Limb (tissue), 2 donors: ENCODE measurements at regions not wholly inside any gene's neighbourhood (a gene's known extent, or its start where the extent isn't known, plus 50 kb on each side); places are given as distances from the start of the nearest gene placed in this dataset.
"Not testable (repeated sequence)": the region's sequence is repeated elsewhere in the genome, so short reads cannot be mapped to it uniquely, and the experiment has no call there.

Experiments used
- DNase-seq, 2 donors: peaks; one replicate each; pipeline ENCODE4 v3.0.0-alpha.2; 2016; ENCODE audit errors: extremely low spot score in 2 of 2

DNA sequence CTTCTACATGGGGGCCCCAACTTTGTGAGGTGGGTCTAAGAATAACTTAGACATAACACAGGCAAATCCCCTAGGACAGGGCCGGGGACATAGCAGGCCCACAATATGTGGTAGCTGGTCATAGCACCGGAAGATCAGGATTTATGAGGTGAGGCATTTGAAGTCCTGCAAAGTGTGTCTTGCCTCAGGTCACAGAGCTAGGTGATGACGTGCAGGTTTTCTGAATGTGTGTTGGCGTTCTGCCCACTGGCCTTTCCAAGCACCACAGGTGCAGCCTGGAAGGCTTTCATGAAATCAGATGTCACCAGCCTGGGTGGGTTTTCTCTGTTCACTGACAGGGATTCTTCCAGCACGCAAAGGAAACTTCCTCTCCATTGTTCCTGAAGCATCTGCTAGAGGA is 119.1 kb downstream of the LRATD1 start:
- no peak for DNase-seq

GRCh38 chr2:14752295-14752694 is 119.8 kb downstream of the LRATD1 start:
- no peak for DNase-seq

DNA sequence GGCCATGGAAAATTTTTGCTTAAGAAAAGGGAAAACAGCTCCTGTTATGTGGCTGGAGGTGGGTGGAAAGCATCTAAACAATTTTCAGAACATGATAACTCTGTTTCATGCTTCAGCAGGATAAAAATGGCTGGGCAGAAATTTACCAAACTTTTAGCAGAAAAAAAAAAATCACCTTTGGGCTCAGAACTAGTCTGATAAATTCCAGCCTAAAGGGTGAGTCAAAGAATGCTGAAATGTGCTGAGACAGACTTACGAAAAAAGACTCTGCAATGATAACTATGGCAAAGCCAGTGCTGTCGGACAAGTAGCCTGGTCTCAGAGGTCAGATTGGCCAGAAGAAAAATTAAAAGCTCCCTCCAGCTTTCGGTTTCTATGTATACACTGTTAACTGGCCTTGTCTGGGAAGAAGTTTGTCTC is 123.6 kb downstream of the LRATD1 start:
- DNase-seq = no peak

DNA sequence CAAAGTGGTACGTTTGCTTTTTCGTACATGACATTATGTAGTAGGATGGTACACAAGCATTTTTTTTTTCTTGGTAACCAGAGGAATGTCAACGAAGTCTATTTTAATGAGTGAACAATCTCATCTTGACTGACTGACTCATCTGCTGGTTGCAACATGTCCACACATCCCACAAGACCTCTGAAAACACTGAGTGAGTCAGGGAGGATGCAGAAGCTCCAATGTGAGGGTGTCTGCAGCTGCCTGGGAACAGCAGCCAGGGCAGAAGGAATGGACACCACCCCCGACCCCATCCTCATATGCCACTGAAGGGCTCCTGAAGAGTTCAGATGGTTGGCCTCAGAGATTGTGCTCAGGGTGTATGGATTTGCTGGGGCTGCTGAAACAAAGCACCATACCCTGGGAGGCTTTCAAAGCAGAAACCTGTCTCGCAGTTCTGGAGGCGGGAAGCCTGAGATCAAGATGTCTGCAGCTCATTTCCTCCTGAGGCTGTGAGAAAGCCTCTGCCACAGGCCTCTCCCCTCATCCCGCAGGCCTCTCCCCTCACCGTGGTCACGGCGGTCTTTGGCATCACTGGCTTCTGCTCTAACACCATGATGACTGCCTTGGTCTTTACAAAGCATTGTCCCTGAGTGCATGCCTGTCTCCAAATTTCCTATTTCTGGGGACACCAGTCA is 124.6 kb downstream of the LRATD1 start:
- no peak for DNase-seq

- DNase-seq = no peak
These were observed 126.6 kb downstream of the LRATD1 start for GRCh38 chr2:14759082-14759481.

DNA sequence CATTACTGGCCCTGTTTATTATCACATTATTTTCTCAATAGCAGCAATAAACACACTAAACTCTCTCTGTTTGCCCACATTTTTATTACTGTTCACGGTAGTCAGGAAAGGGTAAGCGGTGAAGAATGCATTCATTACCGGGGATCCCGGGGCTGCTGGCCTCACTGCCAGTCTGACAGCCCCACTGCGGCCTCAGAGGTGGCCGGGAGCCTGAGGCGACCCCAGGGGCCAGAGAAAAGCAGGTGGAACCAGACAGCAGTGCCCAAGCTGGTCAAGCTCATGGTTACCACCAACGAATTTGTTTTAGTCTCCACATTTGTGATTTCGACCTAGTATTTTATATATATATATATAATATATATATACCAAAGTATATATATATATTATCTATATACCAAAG is 127.7 kb downstream of the LRATD1 start:
- no peak for DNase-seq

DNA sequence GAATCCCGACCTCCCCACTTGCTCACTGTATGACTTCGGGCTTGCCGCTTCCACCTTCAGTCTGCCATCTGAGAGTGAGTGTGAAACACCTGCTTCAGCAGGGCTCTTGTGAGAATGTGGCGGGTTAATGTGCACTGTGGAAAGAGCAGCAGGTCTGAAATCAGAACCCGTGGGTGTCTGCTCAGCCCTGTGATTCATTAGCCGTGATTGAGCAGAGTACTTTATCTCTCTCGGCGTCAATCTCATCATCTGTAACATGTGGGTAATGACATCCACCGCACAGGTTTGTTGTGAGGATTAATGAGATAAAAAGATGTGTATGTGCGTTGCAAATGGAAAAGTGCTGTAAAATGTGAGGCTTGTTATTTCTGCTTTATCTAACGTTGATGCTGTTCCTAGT is 128.6 kb downstream of the LRATD1 start:
- DNase-seq = no peak

DNA sequence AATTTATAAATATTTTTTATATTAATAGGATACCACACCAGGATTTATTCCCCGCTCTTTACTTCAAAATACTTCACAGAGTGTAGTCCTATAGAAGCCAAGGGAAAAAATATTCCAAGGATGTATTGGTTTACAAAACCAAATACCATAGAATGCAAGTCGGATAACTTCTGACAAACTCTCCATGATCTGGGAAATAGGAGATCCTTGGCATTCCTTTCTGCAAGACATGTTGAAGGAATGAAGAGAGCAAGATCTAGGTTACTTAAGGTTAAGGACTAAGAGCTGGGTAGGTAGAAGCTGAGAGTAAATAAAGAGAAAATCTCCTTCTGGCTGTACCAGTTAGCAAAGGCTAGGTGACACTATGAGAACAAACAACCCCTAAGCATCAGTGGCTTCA is 141.2 kb downstream of the LRATD1 start:
- DNase-seq = no peak

- no peak for DNase-seq
These were observed 142.0 kb downstream of the LRATD1 start for GRCh38 chr2:14774436-14774968.

DNA sequence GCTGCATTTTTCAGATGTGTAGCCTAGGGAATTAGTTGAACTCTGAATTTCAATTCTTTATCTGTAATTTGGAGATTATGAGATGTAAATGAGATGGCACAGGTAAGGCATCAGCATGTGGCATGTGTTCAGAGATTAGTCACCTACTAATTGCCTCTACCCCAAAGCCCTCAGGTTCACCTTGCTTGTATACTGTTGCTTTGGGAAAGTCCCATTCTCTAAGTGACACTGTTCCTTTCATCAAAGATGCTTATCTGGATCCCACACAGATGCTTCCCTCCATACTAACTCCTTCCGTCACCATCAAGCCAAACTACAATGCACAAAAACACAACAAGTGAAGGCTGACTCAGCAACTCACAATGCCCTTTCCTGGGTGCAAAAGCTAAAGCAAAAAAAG is 143.7 kb downstream of the LRATD1 start:
- no peak for DNase-seq

DNA sequence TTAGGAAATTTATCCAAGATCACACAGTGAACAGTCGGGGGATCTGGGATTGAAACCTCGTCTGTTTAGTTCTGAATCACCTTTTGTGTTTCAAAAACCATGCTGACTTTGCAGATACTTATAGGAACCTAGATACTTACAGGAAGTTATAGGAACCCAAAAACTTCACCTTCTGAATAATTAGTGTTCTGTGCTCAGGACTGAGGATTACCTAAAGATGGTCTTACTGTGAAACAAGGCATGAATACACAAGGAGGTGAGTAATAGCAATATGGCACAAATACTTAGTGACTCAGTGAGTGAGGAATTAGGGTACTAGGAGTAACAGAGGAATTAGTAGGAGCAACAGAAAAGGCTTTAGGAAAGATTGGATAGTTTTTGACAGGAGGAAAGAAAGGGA is 145.5 kb downstream of the LRATD1 start:
- DNase-seq = no peak

- DNase-seq = no peak
These were observed 146.7 kb downstream of the LRATD1 start for GRCh38 chr2:14779252-14779651.

DNA sequence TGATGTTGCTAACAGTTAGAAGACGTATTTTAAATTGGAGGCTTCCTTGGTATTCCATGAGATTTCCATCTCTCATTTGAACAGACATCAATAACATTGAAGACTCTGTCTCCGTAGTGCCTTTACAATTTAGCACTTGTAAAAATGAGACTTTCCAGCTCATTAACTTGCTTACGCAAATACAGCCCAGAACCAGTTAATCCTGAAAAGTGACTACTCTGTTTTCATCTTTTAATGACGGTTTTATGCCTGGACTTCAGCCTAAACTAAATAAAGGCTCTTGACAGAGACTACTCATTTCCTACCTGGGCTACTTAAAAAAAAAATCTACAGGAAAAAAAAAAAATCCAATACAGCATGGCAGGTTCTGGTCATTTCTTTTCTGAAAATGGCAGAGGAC is 148.6 kb downstream of the LRATD1 start:
- no peak for DNase-seq

DNA sequence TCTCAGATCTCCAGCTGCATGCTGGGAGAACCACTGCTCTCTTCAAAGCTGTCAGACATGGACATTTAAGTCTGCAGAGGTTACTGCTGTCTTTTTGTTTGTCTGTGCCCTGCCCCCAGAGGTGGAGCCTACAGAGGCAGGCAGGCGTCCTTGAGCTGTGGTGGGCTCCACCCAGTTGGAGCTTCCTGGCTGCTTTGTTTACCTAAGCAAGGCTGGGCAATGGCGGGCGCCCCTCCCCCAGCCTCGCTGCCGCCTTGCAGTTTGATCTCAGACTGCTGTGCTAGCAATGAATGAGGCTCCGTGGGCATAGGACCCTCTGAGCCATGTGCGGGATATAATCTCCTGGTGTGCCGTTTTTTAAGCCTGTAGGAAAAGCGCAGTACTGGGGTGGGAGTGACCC is 156.3 kb downstream of the LRATD1 start:
- not testable (repeated sequence) for DNase-seq

DNA sequence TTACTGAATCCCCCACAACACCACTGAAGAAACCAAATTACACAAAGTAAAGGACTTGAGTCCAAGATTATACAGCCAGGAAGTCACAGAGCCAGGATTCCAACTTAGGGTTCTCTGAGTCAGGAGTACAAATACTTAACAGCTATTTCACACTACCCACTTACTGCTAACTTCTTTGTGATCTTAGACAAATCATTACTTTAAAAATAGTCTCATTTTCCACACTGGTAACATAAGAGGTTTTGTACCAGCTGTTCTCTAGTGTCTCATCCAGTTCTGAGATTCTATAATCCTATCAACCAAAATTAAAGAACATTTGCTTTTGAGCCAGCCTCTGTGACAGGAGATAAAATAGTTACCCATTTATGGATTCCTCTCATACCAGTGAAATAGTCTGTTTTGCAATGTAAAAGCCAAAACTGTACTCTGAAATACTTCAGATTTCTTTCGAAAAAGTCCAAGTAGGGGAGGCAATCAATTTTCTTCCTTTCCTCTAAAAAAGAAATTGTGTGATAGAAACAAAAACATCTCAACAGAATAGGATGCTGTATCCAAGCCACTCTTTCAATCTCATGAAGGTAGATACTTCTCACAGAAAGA is 157.6 kb downstream of the LRATD1 start:
- no peak for DNase-seq

- DNase-seq = no peak
These were observed 171.5 kb downstream of the LRATD1 start for GRCh38 chr2:14803994-14804393.

DNA sequence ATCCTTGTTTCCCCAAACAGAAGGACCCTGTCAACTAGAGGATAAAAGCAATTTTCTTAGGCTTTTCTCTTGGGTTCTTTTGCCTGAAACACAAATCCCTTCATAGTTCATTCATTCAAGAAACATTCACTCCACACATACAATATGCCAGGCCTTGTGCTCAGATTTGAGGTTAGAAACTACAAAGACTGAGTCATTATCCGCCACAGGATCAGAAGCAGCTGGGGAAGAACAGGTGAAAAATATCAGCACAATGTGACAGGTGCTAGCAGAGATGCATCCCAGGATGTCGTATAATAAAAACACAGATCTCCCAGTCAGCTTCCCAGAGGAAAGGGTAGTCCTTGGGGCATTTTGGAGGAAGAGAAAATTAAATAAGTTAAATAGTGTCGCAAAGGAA is 172.4 kb downstream of the LRATD1 start:
- DNase-seq = no peak

DNA sequence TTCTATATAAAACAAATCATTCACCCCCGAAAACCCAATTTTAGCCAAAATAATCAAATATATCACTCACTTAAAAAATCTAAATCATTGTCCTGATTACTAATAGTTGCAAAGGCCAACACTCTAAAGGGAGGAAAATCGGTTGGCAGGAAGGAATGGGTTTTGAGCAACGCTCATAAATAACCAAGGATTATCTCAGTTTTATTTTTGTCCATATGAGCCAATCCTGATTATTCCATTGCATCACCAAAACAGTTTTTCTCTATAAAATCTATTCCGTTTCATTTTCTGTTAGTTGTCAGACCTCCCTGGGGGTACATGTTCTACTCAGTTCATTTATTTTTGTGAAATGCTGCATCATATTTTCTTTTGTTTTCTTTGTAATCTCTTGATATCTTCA is 174.1 kb downstream of the LRATD1 start:
- no peak for DNase-seq

- DNase-seq = peak in 1 of 2 donors; percentile 13
These were observed 182.7 kb downstream of the LRATD1 start for GRCh38 chr2:14815201-14815600.

DNA sequence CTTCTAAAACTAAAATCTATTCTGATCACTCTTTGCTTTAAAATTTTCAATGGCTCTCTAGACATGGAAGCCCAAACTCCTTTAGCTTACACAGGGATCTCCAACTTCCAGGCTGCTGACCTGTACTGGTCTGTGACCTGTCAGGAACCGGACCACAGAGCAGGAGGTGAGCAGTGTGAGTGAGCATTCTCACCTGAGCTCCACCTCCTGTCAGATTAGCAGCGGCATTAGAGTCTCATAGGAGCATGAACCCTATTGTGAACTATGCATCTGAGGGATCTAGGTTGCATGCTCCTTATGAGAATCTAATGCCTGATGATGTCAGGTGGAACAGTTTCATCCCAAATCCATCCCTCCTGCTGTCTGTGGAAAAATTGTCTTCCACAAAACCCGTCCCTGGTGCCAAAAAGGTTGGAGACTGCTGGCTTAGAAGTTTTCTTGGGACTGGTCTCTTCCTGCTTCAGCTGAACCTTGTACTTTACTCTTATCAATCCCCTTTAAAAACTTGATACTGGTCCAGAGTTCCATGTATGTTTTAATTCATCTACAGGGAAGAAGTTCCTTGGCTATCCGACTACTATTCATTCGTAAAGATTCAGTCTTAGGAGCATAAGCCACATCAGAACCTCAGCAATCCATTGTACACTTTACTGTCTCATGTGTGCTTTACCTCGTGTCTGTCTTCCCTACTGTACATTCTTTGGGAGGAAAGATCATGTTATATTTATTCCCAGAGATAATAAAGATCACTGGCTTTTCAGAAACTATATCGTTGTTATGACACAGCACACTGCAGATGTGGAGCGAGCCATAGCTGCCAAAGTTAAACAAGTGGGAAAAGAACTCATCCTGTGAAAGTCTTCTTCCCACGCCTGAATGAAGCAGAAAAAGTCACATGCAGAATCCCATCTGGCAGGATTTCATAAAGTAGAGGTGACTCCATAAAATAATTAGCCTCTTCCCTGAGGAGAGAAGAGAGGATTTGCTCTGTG is 183.8 kb downstream of the LRATD1 start:
- DNase-seq = no peak

- no peak for DNase-seq
These were observed 185.3 kb downstream of the LRATD1 start for GRCh38 chr2:14817848-14818247.

GRCh38 chr2:14826518-14826917 is 194.0 kb downstream of the LRATD1 start:
- no peak for DNase-seq
